Neural crest cell (in vitro differentiated cells): ENCODE measurements at regions not wholly inside any gene's neighbourhood (a gene's known extent, or its start where the extent isn't known, plus 50 kb on each side); places are given as distances from the start of the nearest gene placed in this dataset.

Source experiments
- DNase-seq: peaks from one replicate; pipeline ENCODE4 v3.0.0; 2021; ENCODE audit warnings: low read depth, mixed read lengths, low spot score
- H3K27ac Mint-ChIP-seq: one replicate; pipeline ENCODE4 v1.8.0; 2021; ENCODE audit warnings: mild to moderate bottlenecking, mixed read lengths; ENCODE audit not compliant: unreplicated experiment
- H3K27me3 Mint-ChIP-seq: 2 replicates; pipeline ENCODE4 v1.8.0; 2021; ENCODE audit warnings: low read depth, mild to moderate bottlenecking, mixed read lengths
- H3K36me3 Mint-ChIP-seq: 2 replicates; pipeline ENCODE4 v1.8.0; 2021; ENCODE audit warnings: low read depth, mild to moderate bottlenecking, mixed read lengths
- H3K4me1 Mint-ChIP-seq: 2 replicates; pipeline ENCODE4 v1.8.0; 2021; ENCODE audit warnings: mixed read lengths
- H3K4me3 Mint-ChIP-seq: one replicate; pipeline ENCODE4 v1.8.0; 2021; ENCODE audit warnings: mild to moderate bottlenecking, mixed read lengths
- H3K9me3 Mint-ChIP-seq: 2 replicates; pipeline ENCODE4 v1.8.0; 2021; ENCODE audit warnings: mixed read lengths
- TF ChIP-seq, protein P1 (sequence below): fragments of 200-600 bp; sonication (generic); conservative IDR thresholded peaks from 2 replicates; pipeline ENCODE4 v1.5.0; 2021; ENCODE audit warnings: antibody characterized with exemption, mild to moderate bottlenecking

DNA sequence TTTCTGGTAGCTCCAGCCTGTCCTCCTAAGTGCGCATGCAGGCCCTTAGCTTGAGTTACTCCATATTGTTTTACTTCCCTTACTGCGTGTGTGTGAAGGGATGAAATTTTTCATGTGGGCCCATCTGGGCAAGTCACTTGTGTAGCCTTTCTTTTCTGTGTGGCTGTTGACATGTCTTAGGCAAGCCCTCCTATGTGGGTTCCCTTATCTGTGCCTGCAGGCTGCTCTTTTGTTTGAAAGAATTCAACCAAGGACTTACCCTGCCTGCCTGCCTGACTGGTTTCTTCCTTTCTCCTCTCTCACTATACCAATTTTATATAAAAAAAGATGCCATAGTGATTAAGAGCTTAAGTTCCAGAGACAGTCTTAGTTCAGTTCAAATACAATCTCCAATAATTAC, 249.3 kb downstream of the ATG4C start:
- Mint-ChIP-seq H3K4me3 (no peak overlapping the region), H3K4me1 (peaks cover 7% of the 10 kb centered on the region), H3K36me3 (peaks cover 4% of the 10 kb centered on the region), H3K9me3 (no peaks in the 10 kb centered on the region), H3K27me3 (no peaks in the 10 kb centered on the region), H3K27ac (no peak overlapping the region)
- DNase-seq, result no peak
- TF ChIP-seq, protein P1, sequence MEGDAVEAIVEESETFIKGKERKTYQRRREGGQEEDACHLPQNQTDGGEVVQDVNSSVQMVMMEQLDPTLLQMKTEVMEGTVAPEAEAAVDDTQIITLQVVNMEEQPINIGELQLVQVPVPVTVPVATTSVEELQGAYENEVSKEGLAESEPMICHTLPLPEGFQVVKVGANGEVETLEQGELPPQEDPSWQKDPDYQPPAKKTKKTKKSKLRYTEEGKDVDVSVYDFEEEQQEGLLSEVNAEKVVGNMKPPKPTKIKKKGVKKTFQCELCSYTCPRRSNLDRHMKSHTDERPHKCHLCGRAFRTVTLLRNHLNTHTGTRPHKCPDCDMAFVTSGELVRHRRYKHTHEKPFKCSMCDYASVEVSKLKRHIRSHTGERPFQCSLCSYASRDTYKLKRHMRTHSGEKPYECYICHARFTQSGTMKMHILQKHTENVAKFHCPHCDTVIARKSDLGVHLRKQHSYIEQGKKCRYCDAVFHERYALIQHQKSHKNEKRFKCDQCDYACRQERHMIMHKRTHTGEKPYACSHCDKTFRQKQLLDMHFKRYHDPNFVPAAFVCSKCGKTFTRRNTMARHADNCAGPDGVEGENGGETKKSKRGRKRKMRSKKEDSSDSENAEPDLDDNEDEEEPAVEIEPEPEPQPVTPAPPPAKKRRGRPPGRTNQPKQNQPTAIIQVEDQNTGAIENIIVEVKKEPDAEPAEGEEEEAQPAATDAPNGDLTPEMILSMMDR, result no peak

DNA sequence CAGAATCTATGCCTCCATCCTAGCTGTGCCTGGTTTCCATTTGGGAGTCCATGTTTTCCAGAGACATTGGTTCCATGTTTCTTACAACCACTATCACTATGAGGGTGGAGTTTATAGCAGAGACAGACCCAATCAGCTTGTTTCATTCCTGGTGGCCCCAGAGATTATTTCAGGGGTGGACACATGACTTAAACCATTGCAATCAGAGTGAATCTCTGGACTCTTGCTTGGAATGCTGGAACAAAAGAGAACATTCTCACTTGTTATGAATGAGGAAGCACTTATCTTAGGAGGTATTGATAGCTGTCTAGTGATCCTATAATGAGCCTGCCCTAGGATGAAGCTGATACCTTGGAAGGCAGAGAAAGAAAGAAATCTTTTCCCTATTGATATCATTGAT, 250.3 kb downstream of the ATG4C start:
- H3K9me3 Mint-ChIP-seq, result no peaks in the 10 kb centered on the region
- no peaks in the 10 kb centered on the region for H3K36me3 Mint-ChIP-seq
- no peaks in the 10 kb centered on the region for H3K27me3 Mint-ChIP-seq
- no peak for DNase-seq
- no peak overlapping the region for H3K27ac Mint-ChIP-seq
- H3K4me3 Mint-ChIP-seq, result no peak overlapping the region
- TF ChIP-seq, protein P1, result no peak
- H3K4me1 Mint-ChIP-seq, result peaks cover 3% of the 10 kb centered on the region

DNA sequence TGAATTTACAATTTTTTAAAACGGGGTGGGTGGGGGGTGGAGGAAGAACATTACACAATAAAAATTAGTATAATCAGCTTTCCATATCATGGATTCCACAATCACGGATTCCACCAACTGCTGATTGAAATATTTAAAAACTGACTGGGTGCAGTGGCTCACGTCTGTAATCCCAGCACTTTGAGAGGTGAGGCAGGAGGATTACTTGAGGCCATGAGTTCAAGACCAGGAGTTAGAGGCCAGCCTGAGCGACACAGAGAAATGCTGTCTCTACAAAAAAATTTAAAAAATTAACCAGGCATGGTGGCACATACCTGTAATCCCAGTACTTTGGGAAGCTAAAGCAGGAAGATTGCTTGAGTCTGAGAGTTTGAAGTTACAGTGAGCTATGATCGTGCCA, 254.7 kb downstream of the ATG4C start:
- no peak for DNase-seq
- Mint-ChIP-seq H3K4me3 (no peak overlapping the region), H3K27ac (no peak overlapping the region), H3K4me1 (peaks cover 19% of the 10 kb centered on the region), H3K36me3 (peaks cover 3% of the 10 kb centered on the region), H3K9me3 (peaks cover 4% of the 10 kb centered on the region), H3K27me3 (peaks cover 3% of the 10 kb centered on the region)
- TF ChIP-seq, protein P1, result no peak

DNA sequence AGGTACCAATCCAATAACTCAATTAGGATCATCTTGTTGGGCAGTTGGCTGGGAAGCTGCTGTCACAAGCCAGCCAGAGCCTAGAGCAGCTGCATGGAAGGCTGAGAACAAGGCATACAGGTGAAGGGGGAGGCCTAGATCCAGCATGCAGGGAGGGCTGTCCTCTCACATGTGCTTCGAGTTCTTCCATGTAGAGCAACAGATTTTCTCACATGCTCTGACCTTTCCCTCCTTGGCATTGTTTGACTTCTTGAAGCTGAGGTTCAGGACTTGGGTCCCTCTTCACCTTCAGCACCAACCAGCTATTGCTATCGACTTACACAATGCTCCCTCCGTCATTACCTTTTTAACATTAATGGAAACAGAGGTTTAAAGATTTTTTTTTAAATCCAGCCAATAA, 257.7 kb downstream of the ATG4C start:
- Mint-ChIP-seq H3K27me3 (peaks cover 3% of the 10 kb centered on the region), H3K36me3 (peaks cover 3% of the 10 kb centered on the region), H3K4me1 (peaks cover 19% of the 10 kb centered on the region), H3K4me3 (no peak overlapping the region), H3K27ac (no peak overlapping the region), H3K9me3 (peaks cover 4% of the 10 kb centered on the region)
- DNase-seq, result no peak
- TF ChIP-seq, protein P1, result no peak

DNA sequence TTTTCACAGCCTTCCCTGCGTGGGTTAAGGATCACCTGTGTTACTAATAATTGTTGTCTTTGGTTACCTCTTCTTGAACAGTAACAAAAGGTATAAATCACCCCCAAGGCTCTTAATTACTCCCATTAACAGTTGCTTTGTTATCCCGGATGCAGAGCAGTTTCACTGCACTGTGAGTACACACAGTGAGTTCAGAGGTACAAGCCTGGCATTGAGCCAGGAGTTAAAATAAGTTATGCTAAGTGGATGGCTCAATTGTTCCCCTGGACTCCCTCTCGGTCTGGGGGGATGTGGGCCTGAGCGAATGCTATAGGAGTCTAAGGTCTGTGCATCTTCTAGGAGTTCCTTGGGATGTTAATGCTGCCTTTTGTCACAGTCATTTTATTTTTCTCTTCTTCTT, 258.3 kb downstream of the ATG4C start:
- peaks cover 19% of the 10 kb centered on the region for H3K4me1 Mint-ChIP-seq
- no peak overlapping the region for H3K27ac Mint-ChIP-seq
- peaks cover 4% of the 10 kb centered on the region for H3K9me3 Mint-ChIP-seq
- no peak for DNase-seq
- peaks cover 3% of the 10 kb centered on the region for H3K36me3 Mint-ChIP-seq
- TF ChIP-seq, protein P1, result no peak
- H3K4me3 Mint-ChIP-seq, result no peak overlapping the region
- H3K27me3 Mint-ChIP-seq, result peaks cover 3% of the 10 kb centered on the region

DNA sequence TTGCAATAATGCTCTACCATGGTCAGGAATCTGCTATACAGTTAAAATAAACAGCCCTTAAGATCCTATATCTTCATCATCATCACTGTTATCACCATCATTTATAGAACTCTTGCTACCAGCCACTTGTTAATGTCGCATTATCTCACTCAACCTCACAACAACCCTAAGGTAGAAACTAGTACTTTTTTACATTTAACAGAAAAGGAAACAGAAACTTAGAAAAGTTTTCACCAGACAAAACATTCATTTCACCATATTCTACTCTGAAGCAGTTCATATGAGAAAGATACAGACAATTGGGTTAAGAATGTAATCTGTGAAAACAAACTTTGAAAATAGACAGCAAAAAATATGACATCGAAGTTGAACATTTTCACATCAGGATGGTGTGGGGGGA, 262.6 kb downstream of the ATG4C start:
- Mint-ChIP-seq H3K9me3 (no peaks in the 10 kb centered on the region), H3K4me1 (peaks cover 19% of the 10 kb centered on the region), H3K36me3 (no peaks in the 10 kb centered on the region), H3K4me3 (no peak overlapping the region), H3K27ac (no peak overlapping the region), H3K27me3 (peaks cover 8% of the 10 kb centered on the region)
- TF ChIP-seq, protein P1, result no peak
- DNase-seq, result no peak
